ENCODE measurements at regions not wholly inside any gene's neighbourhood (a gene's known extent, or its start where the extent isn't known, plus 50 kb on each side); places are given as distances from the start of the nearest gene placed in this dataset.
"Not testable (repeated sequence)": the region's sequence is repeated elsewhere in the genome, so short reads cannot be mapped to it uniquely, and the experiment has no call there.

GRCh38 chr5:20752179-20752578 is 764.2 kb upstream of the CDH18 start:
- DNase-seq, result not testable (repeated sequence)

GRCh38 chr5:20735715-20736114 is 747.7 kb upstream of the CDH18 start:
- not testable (repeated sequence) for DNase-seq

GRCh38 chr5:20732223-20732622 is 744.2 kb upstream of the CDH18 start:
- DNase-seq, result not testable (repeated sequence)

GRCh38 chr5:20721286-20721685 is 733.3 kb upstream of the CDH18 start:
- DNase-seq, result not testable (repeated sequence)

GRCh38 chr5:20711520-20712155 is 723.6 kb upstream of the CDH18 start:
- not testable (repeated sequence) for DNase-seq

GRCh38 chr5:20707634-20708033 is 719.6 kb upstream of the CDH18 start:
- not testable (repeated sequence) for DNase-seq

- DNase-seq, result no peak
Measured at GRCh38 chr5:20694121-20694520, 706.1 kb upstream of the CDH18 start.

GRCh38 chr5:20692913-20693312 is 704.9 kb upstream of the CDH18 start:
- no peak for DNase-seq

GRCh38 chr5:20683241-20683940 is 695.4 kb upstream of the CDH18 start:
- DNase-seq, result no peak

GRCh38 chr5:20680718-20681302 is 692.8 kb upstream of the CDH18 start:
- no peak for DNase-seq

- no peak for DNase-seq
Measured at GRCh38 chr5:20678814-20679298, 690.9 kb upstream of the CDH18 start.

- DNase-seq, result no peak
Measured at GRCh38 chr5:20678386-20678785, 690.4 kb upstream of the CDH18 start.

GRCh38 chr5:20660588-20660987 is 672.6 kb upstream of the CDH18 start:
- no peak for DNase-seq

- DNase-seq, result no peak
Measured at GRCh38 chr5:20656262-20656661, 668.3 kb upstream of the CDH18 start.

GRCh38 chr5:20655211-20655610 is 667.2 kb upstream of the CDH18 start:
- no peak for DNase-seq

- no peak for DNase-seq
Measured at GRCh38 chr5:20654746-20655145, 666.7 kb upstream of the CDH18 start.

- no peak for DNase-seq
Measured at GRCh38 chr5:20654033-20654432, 666.0 kb upstream of the CDH18 start.

- no peak for DNase-seq
Measured at GRCh38 chr5:20649966-20650365, 662.0 kb upstream of the CDH18 start.

- DNase-seq, result no peak
Measured at GRCh38 chr5:20648981-20649380, 661.0 kb upstream of the CDH18 start.

GRCh38 chr5:20636686-20637085 is 648.7 kb upstream of the CDH18 start:
- no peak for DNase-seq

- DNase-seq, result no peak
Measured at GRCh38 chr5:20619591-20619990, 631.6 kb upstream of the CDH18 start.

- DNase-seq, result no peak
Measured at GRCh38 chr5:20618340-20618739, 630.3 kb upstream of the CDH18 start.

- no peak for DNase-seq
Measured at GRCh38 chr5:20617841-20618240, 629.8 kb upstream of the CDH18 start.

- DNase-seq, result no peak
Measured at GRCh38 chr5:20615888-20616563, 628.0 kb upstream of the CDH18 start.
